IPS-11a (cell line): ENCODE measurements at regions not wholly inside any gene's neighbourhood (a gene's known extent, or its start where the extent isn't known, plus 50 kb on each side); places are given as distances from the start of the nearest gene placed in this dataset.
"Not testable (repeated sequence)": the region's sequence is repeated elsewhere in the genome, so short reads cannot be mapped to it uniquely, and the experiment has no call there.

Source experiments
- H3K4me3 ChIP-seq: one replicate; pipeline ENCODE4 v1.5.1; 2013; ENCODE audit warnings: low read depth, low read length, control low read depth

GRCh38 chr3:107909583-107909982, 181.2 kb downstream of the CD47 start:
- H3K4me3 ChIP-seq = not testable (repeated sequence)

- H3K4me3 ChIP-seq = no peak overlapping the region
These were observed 182.8 kb downstream of the CD47 start for GRCh38 chr3:107907996-107908395.

GRCh38 chr3:107904536-107905066, 186.2 kb downstream of the CD47 start:
- no peak overlapping the region for H3K4me3 ChIP-seq

- H3K4me3 ChIP-seq = no peak overlapping the region
These were observed 190.7 kb downstream of the CD47 start for GRCh38 chr3:107899990-107900651.

- H3K4me3 ChIP-seq = no peak overlapping the region
These were observed 193.3 kb downstream of the CD47 start for GRCh38 chr3:107897471-107898061.

GRCh38 chr3:107894998-107895397, 195.8 kb downstream of the CD47 start:
- H3K4me3 ChIP-seq = no peak overlapping the region

GRCh38 chr3:107892955-107893624, 197.7 kb downstream of the CD47 start:
- H3K4me3 ChIP-seq = no peak overlapping the region

- no peak overlapping the region for H3K4me3 ChIP-seq
These were observed 205.9 kb downstream of the CD47 start for GRCh38 chr3:107884719-107885460.

GRCh38 chr3:107884028-107884427, 206.8 kb downstream of the CD47 start:
- no peak overlapping the region for H3K4me3 ChIP-seq

- no peak overlapping the region for H3K4me3 ChIP-seq
These were observed 207.9 kb downstream of the CD47 start for GRCh38 chr3:107882881-107883280.

- H3K4me3 ChIP-seq = no peak overlapping the region
These were observed 208.6 kb downstream of the CD47 start for GRCh38 chr3:107882261-107882660.

GRCh38 chr3:107881509-107881908, 209.3 kb downstream of the CD47 start:
- H3K4me3 ChIP-seq = no peak overlapping the region

- no peak overlapping the region for H3K4me3 ChIP-seq
These were observed 210.1 kb downstream of the CD47 start for GRCh38 chr3:107880702-107881101.

- no peak overlapping the region for H3K4me3 ChIP-seq
These were observed 212.9 kb downstream of the CD47 start for GRCh38 chr3:107877936-107878335.

GRCh38 chr3:107870943-107871638, 219.7 kb downstream of the CD47 start:
- H3K4me3 ChIP-seq = no peak overlapping the region

- H3K4me3 ChIP-seq = no peak overlapping the region
These were observed 220.7 kb downstream of the CD47 start for GRCh38 chr3:107870096-107870495.

- H3K4me3 ChIP-seq = no peak overlapping the region
These were observed 222.4 kb downstream of the CD47 start for GRCh38 chr3:107868449-107868848.

GRCh38 chr3:107861904-107862303, 228.9 kb downstream of the CD47 start:
- no peak overlapping the region for H3K4me3 ChIP-seq

- no peak overlapping the region for H3K4me3 ChIP-seq
These were observed 229.4 kb downstream of the CD47 start for GRCh38 chr3:107861422-107861821.
